Ishikawa (cell line): ENCODE measurements at regions not wholly inside any gene's neighbourhood (a gene's known extent, or its start where the extent isn't known, plus 50 kb on each side); places are given as distances from the start of the nearest gene placed in this dataset.

Experiments
- CEBPB ChIP-seq: IDR thresholded peaks from 2 replicates; pipeline ENCODE4 v1.6.1; 2012
- CREB1 ChIP-seq: IDR thresholded peaks from 2 replicates; pipeline ENCODE4 v1.6.1; 2012; ENCODE audit warnings: low read depth
- EGR1 ChIP-seq: IDR thresholded peaks from 2 replicates; pipeline ENCODE4 v1.6.1; 2012
- EP300 ChIP-seq: IDR thresholded peaks from 2 replicates; pipeline ENCODE4 v1.6.1; 2012; ENCODE audit warnings: borderline replicate concordance
- MAX ChIP-seq: IDR thresholded peaks from 2 replicates; pipeline ENCODE4 v1.6.1; 2012
- NFIC ChIP-seq: IDR thresholded peaks from 2 replicates; pipeline ENCODE4 v1.6.1; 2012
- RAD21 ChIP-seq: IDR thresholded peaks from 2 replicates; pipeline ENCODE4 v1.6.1; 2012; ENCODE audit warnings: low read depth
- REST ChIP-seq: IDR thresholded peaks from 2 replicates; pipeline ENCODE4 v1.6.1; 2012; ENCODE audit warnings: low read depth, mild to moderate bottlenecking
- TAF1 ChIP-seq: IDR thresholded peaks from 2 replicates; pipeline ENCODE4 v1.6.1; 2012; ENCODE audit warnings: low read depth, mild to moderate bottlenecking
- TCF12 ChIP-seq: IDR thresholded peaks from 2 replicates; pipeline ENCODE4 v1.6.1; 2012; ENCODE audit warnings: low read depth
- TEAD4 ChIP-seq: IDR thresholded peaks from 2 replicates; pipeline ENCODE4 v1.6.1; 2012
- USF1 ChIP-seq: IDR thresholded peaks from 2 replicates; pipeline ENCODE4 v1.6.1; 2012
- YY1 ChIP-seq: IDR thresholded peaks from 2 replicates; pipeline ENCODE4 v1.6.1; 2012; ENCODE audit warnings: low read depth
- ZBTB7A ChIP-seq: IDR thresholded peaks from 2 replicates; pipeline ENCODE4 v1.6.1; 2012; ENCODE audit warnings: low read depth

- TF ChIP-seq USF1 (no peak), CREB1 (no peak), REST (no peak), TEAD4 (no peak), EGR1 (no peak), ZBTB7A (no peak), RAD21 (no peak), MAX (no peak), YY1 (no peak), EP300 (no peak), CEBPB (no peak), TAF1 (no peak), NFIC (no peak), TCF12 (no peak)
These were observed 176.5 kb downstream of the SPRY2 start for GRCh38 chr13:80164462-80164861.
